ENCODE measurements at regions not wholly inside any gene's neighbourhood (a gene's known extent, or its start where the extent isn't known, plus 50 kb on each side); places are given as distances from the start of the nearest gene placed in this dataset.

- no peak for DNase-seq
Observed at GRCh38 chr11:95297680-95298452, 66.9 kb upstream of the SESN3 start.

- DNase-seq, result no peak
Observed at GRCh38 chr11:95296621-95297025, 65.6 kb upstream of the SESN3 start.

DNA sequence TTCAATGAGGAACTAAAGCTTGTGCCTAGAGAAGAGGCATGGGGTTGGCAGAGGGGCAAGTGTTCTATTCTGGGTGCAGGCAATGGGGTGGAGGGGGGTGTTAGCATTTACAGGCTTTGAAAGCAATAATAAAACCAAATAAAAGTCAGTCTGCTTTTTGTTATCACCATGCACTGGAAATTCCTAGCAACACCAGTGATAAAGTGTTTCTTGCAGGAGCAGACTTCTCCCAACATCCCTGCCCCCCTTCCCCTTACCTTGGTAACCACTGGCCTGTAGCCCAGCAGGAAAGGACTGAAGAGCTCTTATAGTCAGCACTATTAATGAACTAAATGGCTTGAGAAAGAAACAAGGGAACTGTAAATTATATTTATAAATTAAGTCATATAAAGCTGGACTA lies 65.2 kb upstream of the SESN3 start:
- DNase-seq, result no peak

DNA sequence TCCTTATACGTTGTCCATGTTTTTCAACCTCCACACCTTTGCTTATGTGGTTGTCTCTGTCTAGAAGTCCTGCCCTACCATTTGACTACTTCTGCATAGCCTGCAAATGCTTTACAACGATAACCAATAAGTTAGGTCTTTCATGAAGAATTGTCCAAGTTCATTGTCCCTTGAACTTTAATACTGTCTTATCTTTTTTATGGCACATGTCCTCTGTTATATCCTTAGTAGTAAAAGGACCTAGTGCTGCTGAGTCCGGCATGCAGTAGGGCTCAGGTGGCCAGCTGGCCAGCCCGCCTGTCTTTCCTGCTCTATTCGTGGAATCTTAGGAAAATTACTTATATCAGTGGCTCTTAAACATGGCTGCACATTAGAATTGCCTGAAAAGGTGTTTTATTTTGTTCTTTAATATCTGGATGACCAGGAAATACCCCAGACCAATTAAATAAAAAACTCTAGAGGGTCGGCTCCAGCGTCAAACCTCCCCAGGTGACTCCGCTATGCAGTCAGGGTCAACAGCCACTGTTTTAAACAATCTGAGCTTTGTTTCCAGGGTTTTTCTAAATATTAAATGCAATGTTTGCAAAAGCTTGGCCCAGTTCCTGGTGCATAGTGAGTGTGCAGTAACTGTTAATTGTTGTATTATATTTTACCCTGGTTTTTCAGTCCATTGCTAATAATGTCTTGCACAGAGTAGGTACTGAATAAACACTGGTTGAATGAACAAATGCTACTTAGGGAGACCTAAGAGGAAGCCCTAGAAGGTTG lies 64.6 kb upstream of the SESN3 start:
- no peak for DNase-seq

GRCh38 chr11:95294701-95295100 lies 63.7 kb upstream of the SESN3 start:
- DNase-seq, result no peak

DNA sequence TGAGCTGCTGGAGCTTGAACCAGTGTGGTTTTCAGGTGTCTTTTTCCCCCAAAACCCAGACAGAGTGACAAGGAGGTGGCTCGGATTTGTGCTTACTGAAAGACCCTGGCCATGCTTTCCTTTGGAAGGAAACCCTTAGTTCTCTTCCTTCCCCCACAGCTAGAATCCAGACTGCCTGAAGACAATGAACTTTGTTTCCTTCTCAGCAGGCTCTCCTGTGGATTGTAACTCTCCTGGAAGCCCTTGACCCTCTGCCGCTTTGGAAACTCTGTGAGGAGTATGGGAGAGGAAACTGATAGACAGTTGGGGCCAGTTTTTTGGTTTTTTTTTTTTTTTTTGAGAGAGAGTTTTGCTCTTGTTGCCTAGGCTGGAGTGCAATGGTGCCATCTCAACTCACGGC lies 62.1 kb upstream of the SESN3 start:
- no peak for DNase-seq

DNA sequence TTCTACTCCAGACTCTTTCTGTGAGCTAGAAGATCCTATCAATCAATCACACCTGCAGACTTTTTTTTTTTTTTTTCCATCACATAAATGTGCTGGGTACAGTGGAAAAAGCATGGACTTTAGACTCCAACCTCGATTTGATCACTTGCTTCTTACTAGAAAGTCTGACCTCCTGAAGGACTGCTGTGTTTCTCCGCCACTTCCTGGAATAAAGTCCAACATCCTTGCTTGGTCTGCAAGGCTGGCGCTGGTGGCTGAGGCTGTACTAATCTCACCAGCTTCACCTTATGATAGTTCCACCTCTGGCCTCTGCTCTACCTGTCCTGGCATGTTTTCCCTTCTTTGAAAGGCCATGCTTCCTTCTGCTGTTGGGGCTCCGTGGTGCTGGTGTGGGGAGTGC lies 60.9 kb upstream of the SESN3 start:
- no peak for DNase-seq

DNA sequence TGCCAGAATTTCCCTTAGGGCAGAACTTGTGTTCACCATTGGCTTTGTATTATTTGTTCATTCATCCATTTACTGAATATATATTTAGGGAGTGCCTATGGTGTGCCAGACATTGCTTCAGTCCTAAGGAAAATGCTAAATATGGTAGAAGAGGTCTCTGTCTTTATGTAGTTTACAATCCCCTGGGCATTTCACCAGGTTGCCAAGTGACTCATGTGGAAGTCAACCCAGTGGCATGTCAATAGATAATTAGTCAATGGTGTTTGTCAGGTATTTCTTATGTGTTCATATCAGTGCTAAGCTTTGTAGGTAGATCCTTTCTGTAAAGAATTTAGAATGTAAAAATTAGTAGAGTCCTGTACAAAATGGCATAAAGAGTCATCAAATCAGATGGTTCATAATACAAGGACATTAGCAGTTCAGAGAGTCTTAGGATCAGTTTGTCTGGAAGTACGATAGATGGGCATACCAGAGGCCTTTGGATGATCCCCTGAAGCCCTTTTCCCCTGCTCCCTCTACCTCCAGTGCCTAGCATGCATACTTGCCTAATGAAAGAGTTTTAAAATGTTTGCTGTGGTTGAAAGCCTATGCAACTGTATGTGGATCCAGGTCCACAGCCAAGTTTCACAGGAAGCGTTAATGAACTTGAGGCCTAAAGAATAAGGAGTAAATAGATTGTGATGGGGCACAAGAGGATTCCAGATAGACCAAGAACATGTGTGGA lies 58.5 kb upstream of the SESN3 start:
- DNase-seq, result no peak

DNA sequence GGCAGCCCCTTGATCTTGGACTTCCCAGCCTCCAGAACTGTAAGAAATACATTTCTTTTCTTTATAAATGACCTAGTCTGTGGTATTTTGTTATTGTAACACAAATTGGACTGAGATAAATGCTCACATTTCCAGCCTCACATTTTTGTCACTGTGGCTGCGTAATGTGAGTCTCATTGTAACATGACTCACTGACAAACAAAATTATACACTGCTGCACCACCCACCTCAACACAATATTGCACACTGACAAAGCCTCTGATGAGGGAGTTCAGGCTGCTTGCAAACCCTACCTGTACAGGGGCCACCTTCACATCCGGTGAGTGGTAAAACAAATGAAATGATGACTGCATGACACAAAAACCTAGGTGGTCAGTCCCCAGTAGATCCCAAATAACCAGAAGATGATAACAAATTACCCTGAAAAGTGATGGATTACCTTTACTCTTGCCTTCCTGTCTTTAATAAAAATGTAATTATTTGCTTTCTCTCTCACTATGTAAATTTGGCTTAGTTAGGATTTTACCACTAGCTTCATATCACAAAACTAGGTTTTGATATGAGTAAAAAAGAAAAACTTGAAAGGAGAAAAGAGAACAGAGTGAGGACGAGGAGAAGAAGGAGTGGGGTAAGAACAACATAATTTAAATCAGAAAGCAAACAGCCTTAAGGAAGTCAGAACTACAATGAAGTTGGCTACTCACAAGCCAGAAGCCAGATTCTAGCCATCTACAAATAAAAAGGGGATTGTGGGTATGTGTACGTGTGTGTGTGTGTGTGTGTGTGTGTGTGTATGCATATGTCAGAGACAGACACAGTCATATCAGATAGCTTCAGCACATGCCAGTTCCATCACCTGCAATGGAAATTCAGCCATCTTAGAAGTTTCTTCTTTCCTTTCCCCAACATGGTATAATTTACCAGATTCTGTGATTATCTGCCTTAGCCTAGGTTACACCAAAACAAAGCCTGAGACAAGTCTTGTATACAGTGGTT lies 53.4 kb upstream of the SESN3 start:
- DNase-seq, result no peak

DNA sequence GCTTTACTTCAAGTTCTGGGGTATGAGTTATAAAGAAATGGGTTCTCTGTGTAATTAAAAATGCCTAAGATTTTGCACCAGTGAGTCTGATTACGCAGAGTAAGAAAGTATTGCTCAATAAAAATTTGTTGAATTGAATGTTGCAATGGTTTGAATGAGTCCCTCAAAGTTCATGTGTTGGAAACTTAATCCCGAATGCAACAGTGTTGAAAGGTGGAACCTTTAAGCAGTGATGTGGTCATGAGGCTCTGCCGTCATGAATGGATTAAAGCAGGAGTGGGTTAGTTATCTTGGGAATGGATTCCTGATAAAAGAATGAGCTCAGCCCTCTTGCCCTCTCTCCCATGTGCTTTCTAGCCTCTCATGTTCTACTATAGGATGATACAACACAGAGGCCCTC lies 52.6 kb upstream of the SESN3 start:
- no peak for DNase-seq

- no peak for DNase-seq
Observed at GRCh38 chr11:95283146-95283545, 52.1 kb upstream of the SESN3 start.

DNA sequence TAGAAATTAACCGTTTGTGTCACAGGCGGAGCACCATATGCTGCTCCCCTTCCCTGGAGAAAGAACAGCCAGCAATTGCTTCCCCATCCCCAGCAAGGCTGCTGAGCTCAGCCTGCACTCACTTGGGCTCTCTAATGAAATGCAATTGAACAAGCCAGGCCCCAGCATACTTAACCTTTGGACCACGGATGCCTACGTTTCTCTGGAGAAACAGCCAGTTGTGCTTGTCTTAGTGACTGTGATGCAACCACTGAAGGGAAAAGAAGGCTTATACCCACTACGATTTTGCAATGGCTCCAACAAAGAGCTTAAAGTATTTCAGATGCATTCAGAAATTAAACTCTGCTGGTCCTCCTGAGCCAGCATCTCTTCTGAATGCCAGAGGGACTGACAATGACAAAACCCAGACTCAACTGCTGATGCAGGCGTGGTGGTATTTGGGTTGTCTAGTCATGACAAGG lies 51.3 kb upstream of the SESN3 start:
- DNase-seq, result no peak
